Stimulated activated CD8-positive, alpha-beta memory T cell treated with anti-CD3 and anti-CD28 coated beads, Interleukin-2, amount 100 ng/mL, for 48 hours (primary cell): ENCODE measurements at regions not wholly inside any gene's neighbourhood (a gene's known extent, or its start where the extent isn't known, plus 50 kb on each side); places are given as distances from the start of the nearest gene placed in this dataset.
"Not testable (repeated sequence)": the region's sequence is repeated elsewhere in the genome, so short reads cannot be mapped to it uniquely, and the experiment has no call there.

ENCODE experiments used
- DNase-seq, 2 donors: peaks; one replicate each; pipeline ENCODE4 v3.0.0-alpha.2; 2020; ENCODE audit warnings: low read depth in 2 of 2

- DNase-seq: no peak
These were observed 187.8 kb downstream of the SHQ1 start for GRCh38 chr3:72660270-72661114.

- no peak for DNase-seq
These were observed 188.6 kb downstream of the SHQ1 start for GRCh38 chr3:72659596-72659995.

- DNase-seq: no peak
These were observed 189.1 kb downstream of the SHQ1 start for GRCh38 chr3:72659188-72659587.

- DNase-seq: no peak
These were observed 189.7 kb downstream of the SHQ1 start for GRCh38 chr3:72658466-72659100.

GRCh38 chr3:72657666-72658065, 190.6 kb downstream of the SHQ1 start:
- DNase-seq: peak in 1 of 2 donors; percentile 8

- DNase-seq: no peak
These were observed 192.5 kb downstream of the SHQ1 start for GRCh38 chr3:72655723-72656122.

- DNase-seq: no peak
These were observed 193.1 kb downstream of the SHQ1 start for GRCh38 chr3:72655131-72655551.

- DNase-seq: no peak
These were observed 195.8 kb downstream of the SHQ1 start for GRCh38 chr3:72652395-72652794.

GRCh38 chr3:72651498-72651897, 196.7 kb downstream of the SHQ1 start:
- no peak for DNase-seq

GRCh38 chr3:72646263-72646662, 202.0 kb downstream of the SHQ1 start:
- DNase-seq: no peak

- DNase-seq: not testable (repeated sequence)
These were observed 204.6 kb downstream of the SHQ1 start for GRCh38 chr3:72643635-72644034.

- no peak for DNase-seq
These were observed 206.6 kb downstream of the SHQ1 start for GRCh38 chr3:72641684-72642083.

GRCh38 chr3:72641072-72641471, 207.2 kb downstream of the SHQ1 start:
- no peak for DNase-seq

- no peak for DNase-seq
These were observed 211.2 kb downstream of the SHQ1 start for GRCh38 chr3:72636969-72637597.

- DNase-seq: no peak
These were observed 212.7 kb downstream of the SHQ1 start for GRCh38 chr3:72635551-72635950.

GRCh38 chr3:72634128-72634527, 214.1 kb downstream of the SHQ1 start:
- DNase-seq: no peak

GRCh38 chr3:72633534-72633933, 214.7 kb downstream of the SHQ1 start:
- peak in 1 of 2 donors; percentile 33 for DNase-seq

GRCh38 chr3:72633121-72633520, 215.1 kb downstream of the SHQ1 start:
- no peak for DNase-seq

- DNase-seq: no peak
These were observed 216.1 kb downstream of the SHQ1 start for GRCh38 chr3:72632129-72632528.

GRCh38 chr3:72630969-72631344, 217.3 kb downstream of the SHQ1 start:
- DNase-seq: no peak

- DNase-seq: no peak
These were observed 217.8 kb downstream of the SHQ1 start for GRCh38 chr3:72630327-72630968.

- no peak for DNase-seq
These were observed 219.0 kb downstream of the SHQ1 start for GRCh38 chr3:72629191-72629631.
